ENCODE measurements at regions not wholly inside any gene's neighbourhood (a gene's known extent, or its start where the extent isn't known, plus 50 kb on each side); places are given as distances from the start of the nearest gene placed in this dataset.
A peak's percentile ranks its signal among the peaks of the same experiment; 100 is the strongest.

- no peak for DNase-seq (ENCODE audit: low spot score)
Observed at GRCh38 chr20:39829661-39830060, 859.4 kb downstream of the MAFB start.

GRCh38 chr20:39829256-39829655 lies 859.8 kb downstream of the MAFB start:
- peak; percentile 6 for DNase-seq (ENCODE audit: low spot score)

- DNase-seq (ENCODE audit: low spot score), result no peak
Observed at GRCh38 chr20:39825950-39826349, 863.1 kb downstream of the MAFB start.

GRCh38 chr20:39825524-39825923 lies 863.4 kb downstream of the DHX35 start:
- DNase-seq (ENCODE audit: low spot score), result no peak

- DNase-seq (ENCODE audit: low spot score), result no peak
Observed at GRCh38 chr20:39823224-39823623, 861.1 kb downstream of the DHX35 start.

GRCh38 chr20:39822667-39823066 lies 860.5 kb downstream of the DHX35 start:
- DNase-seq (ENCODE audit: low spot score), result no peak

- DNase-seq (ENCODE audit: low spot score), result no peak
Observed at GRCh38 chr20:39813190-39813829, 851.2 kb downstream of the DHX35 start.

GRCh38 chr20:39812116-39812515 lies 850.0 kb downstream of the DHX35 start:
- no peak for DNase-seq (ENCODE audit: low spot score)

- DNase-seq (ENCODE audit: low spot score), result no peak
Observed at GRCh38 chr20:39810309-39810708, 848.2 kb downstream of the DHX35 start.

GRCh38 chr20:39808613-39809012 lies 846.5 kb downstream of the DHX35 start:
- no peak for DNase-seq (ENCODE audit: low spot score)

- DNase-seq (ENCODE audit: low spot score), result no peak
Observed at GRCh38 chr20:39800548-39800947, 838.4 kb downstream of the DHX35 start.

- no peak for DNase-seq (ENCODE audit: low spot score)
Observed at GRCh38 chr20:39800111-39800510, 838.0 kb downstream of the DHX35 start.

- no peak for DNase-seq (ENCODE audit: low spot score)
Observed at GRCh38 chr20:39799366-39799965, 837.3 kb downstream of the DHX35 start.

GRCh38 chr20:39795401-39796272 lies 833.5 kb downstream of the DHX35 start:
- no peak for DNase-seq (ENCODE audit: low spot score)

- no peak for DNase-seq (ENCODE audit: low spot score)
Observed at GRCh38 chr20:39792334-39792733, 830.2 kb downstream of the DHX35 start.

- no peak for DNase-seq (ENCODE audit: low spot score)
Observed at GRCh38 chr20:39789411-39789810, 827.3 kb downstream of the DHX35 start.

- no peak for DNase-seq (ENCODE audit: low spot score)
Observed at GRCh38 chr20:39785252-39785917, 823.2 kb downstream of the DHX35 start.

GRCh38 chr20:39784693-39785092 lies 822.5 kb downstream of the DHX35 start:
- no peak for DNase-seq (ENCODE audit: low spot score)

GRCh38 chr20:39778847-39779604 lies 816.9 kb downstream of the DHX35 start:
- no peak for DNase-seq (ENCODE audit: low spot score)

- no peak for DNase-seq (ENCODE audit: low spot score)
Observed at GRCh38 chr20:39778431-39778830, 816.3 kb downstream of the DHX35 start.

GRCh38 chr20:39777610-39778009 lies 815.5 kb downstream of the DHX35 start:
- no peak for DNase-seq (ENCODE audit: low spot score)

- no peak for DNase-seq (ENCODE audit: low spot score)
Observed at GRCh38 chr20:39775110-39775509, 813.0 kb downstream of the DHX35 start.
